ENCODE measurements at regions not wholly inside any gene's neighbourhood (a gene's known extent, or its start where the extent isn't known, plus 50 kb on each side); places are given as distances from the start of the nearest gene placed in this dataset.
"Not testable (repeated sequence)": the region's sequence is repeated elsewhere in the genome, so short reads cannot be mapped to it uniquely, and the experiment has no call there.

DNA sequence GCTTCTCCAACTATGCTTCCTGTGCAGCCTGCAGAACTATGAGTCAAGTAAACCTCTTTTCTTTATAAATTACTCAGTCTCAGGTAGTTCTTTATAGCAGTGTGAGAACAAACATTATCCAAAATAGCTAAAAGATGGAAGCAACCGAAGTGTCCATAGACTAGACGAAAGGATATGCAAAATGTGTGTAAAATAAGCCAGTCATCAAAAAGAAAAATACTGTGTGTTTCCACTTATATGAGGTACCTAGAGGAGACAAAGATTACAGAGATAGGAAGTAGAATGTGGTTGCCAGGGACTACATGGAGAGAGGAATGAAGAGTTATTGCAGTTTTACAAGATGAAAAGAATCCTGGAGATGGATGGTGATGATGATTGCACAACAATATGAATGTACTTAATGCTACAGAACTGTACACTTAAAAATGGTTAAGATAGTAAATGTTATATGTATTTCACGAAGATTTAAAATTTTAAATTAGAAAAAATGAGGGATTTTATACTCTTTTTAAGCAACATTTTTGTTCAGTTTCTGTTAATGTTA is 99.3 kb upstream of the FN1 start:
- no peak for DNase-seq

- not testable (repeated sequence) for DNase-seq
Observed at GRCh38 chr2:215533716-215534115, 97.8 kb upstream of the FN1 start.

DNA sequence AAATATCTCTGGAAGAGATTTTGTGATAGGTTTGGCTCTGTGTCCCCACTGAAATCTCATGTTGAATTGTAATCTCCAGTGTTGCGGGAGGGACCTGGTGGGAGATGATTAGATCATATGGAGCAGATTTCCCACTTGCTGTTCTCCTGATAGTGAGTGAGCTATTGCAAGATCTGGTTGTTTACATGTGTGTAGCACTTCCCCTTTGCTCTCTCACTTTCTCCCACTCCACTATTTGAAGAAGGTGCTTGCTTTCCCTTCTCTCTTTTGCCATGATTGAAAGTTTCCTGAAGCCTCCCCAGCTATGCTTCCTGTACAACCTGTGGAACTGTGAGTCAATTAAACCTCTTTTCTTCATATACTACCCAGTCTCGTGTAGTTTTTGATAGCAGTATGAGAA is 97.0 kb upstream of the FN1 start:
- no peak for DNase-seq

DNA sequence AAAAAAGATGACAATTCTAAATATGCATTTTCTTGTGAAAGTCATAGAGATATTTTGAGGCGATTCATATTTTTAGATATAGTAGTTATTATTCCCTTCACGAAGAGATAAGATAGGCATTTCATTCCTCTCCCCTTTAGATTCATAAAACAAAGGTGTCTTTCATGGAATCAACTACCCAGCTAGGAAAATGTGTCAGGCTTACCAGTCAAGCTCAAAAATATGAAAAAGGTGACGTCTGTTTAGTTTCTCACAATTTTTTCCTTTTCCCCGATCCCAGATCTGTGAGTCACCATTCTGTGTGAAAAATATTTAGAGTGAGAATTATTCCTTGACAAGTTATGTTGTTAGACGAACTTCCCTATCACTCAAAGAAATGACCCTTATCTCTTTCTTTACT is 95.4 kb upstream of the FN1 start:
- peak; percentile 18 for DNase-seq

GRCh38 chr2:215530191-215530968 is 94.5 kb upstream of the FN1 start:
- DNase-seq, result no peak

DNA sequence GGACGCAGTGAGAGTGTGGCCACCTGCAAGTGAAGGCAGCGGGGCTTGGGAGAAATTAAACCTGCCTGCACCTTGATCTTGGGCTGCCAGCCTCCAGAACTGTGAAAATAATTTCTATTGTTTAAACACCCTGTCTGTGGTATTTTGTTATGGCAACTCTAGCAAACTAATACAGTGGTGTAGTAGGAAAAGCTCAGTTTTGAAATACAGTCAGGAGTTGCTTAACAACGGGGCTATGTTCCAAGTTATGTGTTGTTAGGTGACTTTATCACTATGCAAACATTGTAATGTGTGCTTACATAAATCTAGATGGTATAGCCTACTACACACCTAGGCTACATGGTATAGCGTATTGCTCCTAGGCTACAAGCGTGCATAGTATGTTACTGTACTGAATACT is 93.4 kb upstream of the FN1 start:
- DNase-seq, result no peak

GRCh38 chr2:215528555-215528954 is 92.7 kb upstream of the FN1 start:
- DNase-seq, result no peak

DNA sequence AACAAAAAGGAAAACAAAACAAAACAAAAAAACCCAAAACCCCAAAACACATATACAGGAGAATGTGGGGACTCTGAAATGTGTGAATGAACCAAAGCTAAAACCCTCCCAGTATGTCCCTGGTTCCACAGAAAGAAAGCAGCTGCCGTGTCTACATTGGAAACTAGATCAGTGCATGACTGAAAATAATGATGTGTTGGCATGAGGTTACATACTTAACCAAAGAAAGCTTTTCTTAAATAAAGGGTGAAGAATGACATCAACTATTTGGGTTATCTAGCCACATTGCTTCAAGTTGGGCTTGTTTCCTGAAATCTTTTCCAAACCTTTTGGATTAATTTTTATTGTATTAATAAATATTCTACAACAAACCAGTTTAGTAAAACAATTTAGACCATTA is 91.9 kb upstream of the FN1 start:
- DNase-seq, result peak; percentile 82

DNA sequence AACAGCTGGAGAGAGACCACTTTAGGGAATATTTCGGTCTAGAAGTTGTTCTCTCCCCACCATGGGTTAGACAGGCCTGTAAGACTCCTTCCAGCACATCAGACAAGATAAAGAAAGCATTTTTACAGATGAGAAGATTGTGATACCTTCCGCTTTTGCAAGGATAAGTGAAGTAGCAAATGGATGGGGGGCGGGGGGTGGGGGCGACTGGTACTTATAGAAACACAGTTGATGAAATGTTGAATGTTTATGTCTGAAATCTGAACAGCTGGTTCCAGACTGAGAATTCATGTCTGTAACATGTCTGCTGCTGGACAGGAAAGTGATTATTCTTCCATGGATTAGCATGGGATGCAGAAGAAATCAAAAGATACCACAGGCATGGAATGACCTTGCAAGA is 90.5 kb upstream of the FN1 start:
- DNase-seq, result peak; percentile 59

GRCh38 chr2:215522237-215522636 is 86.4 kb upstream of the FN1 start:
- DNase-seq, result peak; percentile 86

DNA sequence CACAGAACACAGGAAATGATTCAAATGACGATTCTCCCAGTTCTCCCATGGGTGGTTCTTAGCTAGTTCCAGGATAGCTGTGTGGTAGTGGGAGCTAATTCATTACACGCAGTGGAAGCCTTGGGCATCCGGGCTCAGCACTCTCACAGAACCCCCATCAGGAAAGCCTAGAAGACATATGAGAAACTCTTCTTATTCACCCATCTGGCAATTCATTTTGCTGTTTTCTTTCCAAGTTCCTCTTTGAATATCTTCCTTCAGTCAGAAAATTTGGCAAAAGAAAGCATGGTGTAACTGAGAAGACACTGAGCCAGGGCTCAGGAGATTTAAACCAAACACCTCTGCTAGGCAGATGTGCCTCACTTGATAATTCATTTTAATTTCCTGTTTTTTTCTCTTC is 85.2 kb upstream of the FN1 start:
- peak; percentile 70 for DNase-seq

DNA sequence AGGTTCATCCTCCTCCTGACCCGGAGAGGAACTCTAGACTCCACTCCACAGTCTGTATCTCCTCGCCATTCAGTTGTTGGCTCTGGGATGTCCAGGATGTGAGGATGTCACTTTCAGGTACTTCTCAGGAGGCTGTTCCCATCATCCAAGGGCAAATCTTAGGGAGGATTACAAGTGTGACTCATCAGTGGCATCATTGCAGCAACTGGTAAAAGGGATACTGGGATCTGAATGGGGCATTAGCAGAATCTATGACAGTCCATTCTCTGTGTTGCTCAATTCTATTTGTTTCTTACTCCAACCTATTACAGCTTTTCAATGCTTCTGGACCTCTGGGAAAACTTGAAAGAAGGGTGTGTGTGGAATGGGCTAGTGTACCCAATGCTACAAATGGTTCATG is 81.5 kb upstream of the FN1 start:
- no peak for DNase-seq

DNA sequence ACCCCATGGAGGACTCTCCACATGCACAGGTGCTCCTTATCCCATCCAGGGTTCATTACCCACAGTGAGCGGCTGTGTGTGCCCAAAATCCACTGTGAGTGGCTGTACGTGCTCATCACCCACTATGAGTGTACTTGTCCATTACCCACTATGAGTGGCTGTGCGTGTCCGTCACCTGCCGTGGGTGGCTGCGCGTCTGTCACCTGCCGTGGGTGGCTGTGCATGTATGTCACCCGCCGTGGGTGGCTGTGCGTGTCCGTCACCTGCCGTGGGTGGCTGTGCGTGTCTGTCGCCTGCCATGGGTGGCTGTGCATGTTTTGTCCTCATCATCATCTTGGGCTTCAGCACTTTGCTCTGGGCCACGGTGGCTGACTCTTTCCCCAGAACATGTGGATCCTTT is 78.6 kb upstream of the FN1 start:
- no peak for DNase-seq

DNA sequence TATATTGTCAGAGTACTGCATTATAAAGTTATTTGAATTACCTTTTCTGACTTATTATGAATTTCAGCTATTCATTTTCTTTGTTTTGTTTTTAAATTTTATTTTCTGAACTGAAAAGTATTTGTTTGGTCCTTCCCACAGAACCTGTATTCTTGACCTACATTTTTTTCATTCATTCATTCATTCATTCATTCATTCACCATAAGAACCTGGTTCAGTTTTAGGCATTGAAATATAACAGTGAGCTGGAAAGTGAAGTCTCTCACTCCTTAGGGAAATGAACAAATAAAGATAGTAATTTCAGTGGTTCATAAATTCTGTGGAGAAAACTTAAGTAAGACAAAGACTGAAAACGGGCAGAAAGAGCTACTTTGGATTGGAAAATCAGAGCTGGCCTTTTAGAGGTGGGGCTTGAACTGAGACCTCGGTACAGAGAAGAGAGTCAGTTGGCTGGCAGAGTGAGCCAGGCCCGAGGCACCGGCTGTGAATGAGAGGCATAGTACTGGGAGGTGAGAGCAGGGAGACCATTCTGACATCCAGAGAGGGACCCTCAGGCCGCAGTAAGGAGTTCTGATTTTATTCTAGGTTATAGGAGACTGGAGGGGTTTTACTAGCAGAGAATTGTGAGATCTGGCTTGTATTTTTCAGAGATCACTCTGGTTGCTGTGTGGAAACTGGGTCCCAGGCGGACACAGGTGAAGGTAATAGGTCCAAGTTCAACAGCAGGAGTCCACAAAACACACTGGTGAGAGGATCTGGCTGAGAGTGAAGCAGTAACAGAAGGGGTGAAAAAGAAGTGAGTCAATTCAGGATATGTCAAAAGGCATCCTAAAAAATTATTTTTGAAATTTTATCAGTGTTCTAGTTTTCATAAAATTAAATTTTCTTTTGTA is 75.8 kb upstream of the FN1 start:
- DNase-seq, result no peak

DNA sequence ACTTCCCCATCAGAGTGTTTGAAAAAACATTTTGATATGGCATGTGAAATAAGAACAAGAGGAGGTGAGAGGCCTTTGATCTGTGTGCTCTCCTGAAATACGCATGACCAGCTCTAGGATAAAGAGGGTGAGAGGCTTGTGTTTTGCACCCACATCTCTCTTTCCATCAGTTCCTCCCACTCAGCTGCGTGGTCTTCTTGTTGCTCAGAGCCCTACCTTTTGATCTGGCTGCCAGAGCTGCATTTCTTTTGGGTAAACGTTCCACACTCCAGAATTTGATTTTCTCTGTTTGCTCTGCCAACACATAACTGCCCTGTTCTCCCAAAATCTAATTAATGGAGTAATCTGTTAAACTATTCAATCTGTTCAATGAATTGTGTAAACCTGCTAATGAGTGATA is 72.0 kb upstream of the FN1 start:
- no peak for DNase-seq

DNA sequence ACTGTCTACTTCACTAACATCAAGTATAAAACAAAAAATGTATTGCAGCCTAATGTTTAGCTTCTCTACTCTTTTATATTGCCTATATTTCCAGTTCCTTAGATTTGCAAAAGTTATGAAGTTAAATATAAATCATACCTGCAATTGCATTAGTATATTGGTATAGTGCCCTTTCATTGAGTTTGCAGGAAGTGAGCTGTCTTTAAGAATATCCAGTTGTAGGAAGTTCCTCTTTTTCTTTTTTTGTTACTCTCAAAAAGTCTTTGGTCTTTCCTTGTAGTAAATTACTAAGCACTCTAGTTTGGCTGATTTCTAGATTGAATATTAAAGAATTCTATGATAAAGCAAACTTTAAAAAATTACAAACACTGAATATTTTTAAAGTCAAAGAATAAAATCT is 71.3 kb upstream of the FN1 start:
- DNase-seq, result no peak

DNA sequence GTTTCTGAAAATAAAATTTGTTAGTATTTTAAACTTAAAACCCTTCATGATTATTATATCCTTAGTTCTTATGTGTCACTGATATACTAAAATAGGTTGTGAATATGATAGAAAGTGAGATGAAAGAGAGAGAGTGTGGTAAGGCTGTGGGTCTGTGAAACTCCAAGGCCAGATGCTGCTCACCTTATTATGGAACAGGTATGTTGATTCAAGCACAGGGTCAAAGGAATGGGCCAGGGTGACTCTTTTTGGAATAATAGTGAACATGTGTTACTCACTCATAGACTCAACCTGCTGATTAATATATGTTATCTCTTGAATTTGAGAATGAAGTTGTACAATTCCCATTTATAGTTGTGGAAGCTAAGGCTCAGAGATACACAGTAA is 70.7 kb upstream of the FN1 start:
- no peak for DNase-seq

- no peak for DNase-seq
Observed at GRCh38 chr2:215505044-215505786, 69.3 kb upstream of the FN1 start.

DNA sequence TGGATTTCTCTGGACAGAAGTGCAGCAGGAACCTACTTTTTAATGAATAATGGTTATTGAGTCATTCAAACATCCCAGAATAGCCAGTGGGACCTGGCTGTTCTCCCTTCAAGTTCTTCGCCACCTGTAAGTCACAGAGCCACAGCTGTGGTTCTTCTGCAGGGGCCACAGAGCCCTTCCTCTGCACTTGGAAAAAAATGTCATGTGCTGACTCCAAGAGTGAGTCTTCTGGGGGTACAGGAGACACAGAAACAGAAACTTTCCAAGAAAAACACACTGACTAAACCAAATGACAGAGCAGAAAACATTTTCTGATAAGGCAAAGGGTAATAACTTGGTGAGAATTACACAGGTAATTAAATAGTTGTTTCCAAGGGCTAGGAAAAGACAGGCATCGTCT is 68.7 kb upstream of the FN1 start:
- DNase-seq, result no peak

- no peak for DNase-seq
Observed at GRCh38 chr2:215503381-215503780, 67.5 kb upstream of the FN1 start.

DNA sequence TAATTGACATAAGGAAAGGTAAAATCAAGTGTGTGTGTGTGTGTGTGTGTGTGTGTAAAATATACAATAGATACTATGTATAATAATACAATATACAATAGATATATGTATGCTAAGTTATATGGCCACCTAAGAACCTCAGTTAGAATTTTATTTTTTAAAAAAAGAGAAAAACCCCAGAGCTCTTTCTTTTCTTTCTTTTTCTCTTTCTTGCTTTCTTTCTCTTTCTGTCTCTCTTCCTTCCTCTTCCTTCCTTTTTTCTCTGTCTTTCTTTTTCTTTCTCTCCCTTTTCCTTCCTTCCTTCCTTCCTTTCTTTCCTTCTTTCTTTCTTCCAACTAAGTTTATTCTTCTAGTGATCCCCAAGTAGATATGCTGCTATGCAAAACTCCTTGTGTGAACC is 64.6 kb upstream of the FN1 start:
- DNase-seq, result no peak

DNA sequence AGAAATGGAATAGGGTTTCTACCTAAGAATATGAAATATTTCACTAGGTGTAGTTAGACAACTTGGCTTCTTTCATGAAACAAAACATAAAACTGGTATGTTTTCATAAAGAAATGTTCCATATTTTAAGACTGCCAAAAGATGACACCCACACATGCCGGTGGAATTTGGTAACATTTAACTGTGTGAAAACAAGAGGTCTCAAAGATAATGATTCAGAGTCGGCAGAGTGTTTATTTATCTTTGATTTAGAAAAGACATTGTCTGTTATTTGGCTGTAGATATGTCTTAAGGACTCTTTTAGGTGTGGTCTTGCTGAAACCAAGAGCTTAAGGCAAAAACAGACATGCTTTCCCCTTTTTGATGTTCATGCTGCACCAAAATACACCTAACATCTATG is 63.5 kb upstream of the FN1 start:
- DNase-seq, result no peak

GRCh38 chr2:215498431-215498830 is 62.6 kb upstream of the FN1 start:
- no peak for DNase-seq

All from tongue (tissue), 1 donor.